Activated effector memory CD4-positive, alpha-beta T cell treated with Interleukin-2 at 50 U/mL for 16 hours (primary cell): ENCODE measurements at regions not wholly inside any gene's neighbourhood (a gene's known extent, or its start where the extent isn't known, plus 50 kb on each side); places are given as distances from the start of the nearest gene placed in this dataset.

ENCODE experiments used
- DNase-seq: peaks from one replicate; pipeline ENCODE4 v3.0.0-alpha.2; 2020

DNA sequence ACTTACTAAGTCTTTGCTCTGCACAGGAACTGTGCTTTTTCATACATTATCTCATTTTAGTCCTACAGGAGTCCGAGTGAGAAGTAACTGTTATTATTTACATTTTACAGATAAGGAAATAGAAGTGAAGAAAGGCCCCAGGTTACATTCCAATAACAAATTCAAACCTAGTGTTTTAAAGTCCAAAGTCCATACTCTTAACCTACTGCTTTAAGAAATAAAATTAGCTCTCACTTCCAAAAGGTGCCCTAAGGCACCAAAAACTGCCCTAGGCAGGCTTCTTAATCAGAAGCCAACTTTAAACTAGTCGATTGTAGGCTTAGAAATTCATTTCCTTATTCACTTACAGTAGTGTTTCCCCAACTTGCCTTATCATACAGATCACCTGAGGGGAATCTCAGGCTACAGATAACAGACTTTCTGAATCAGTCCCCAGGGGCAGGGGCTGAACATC, 555.9 kb downstream of the DIAPH3 start:
- DNase-seq: no peak

DNA sequence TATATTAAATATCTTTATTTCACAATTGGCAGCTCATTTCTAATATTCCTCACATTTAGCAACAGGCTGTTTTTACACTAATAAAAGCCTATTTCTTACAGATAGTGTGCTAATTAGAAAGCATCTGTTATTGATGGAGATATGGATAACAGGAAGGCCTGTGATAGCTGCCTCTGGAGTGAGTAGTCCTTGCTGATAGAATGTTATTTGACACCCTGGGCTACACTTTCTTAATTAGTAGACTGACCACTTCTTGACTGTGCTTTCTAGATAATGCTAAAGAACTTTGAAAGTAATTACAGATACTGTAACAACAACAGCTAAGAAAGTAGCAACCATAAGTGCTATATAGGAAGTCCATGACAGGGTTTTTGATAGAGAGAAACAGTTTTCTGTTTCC, 554.3 kb downstream of the DIAPH3 start:
- no peak for DNase-seq
